WTC11 (cell line): ENCODE measurements at regions not wholly inside any gene's neighbourhood (a gene's known extent, or its start where the extent isn't known, plus 50 kb on each side); places are given as distances from the start of the nearest gene placed in this dataset.

Experiments used
- ATAC-seq: fragments of 200-7000 bp; cut with Tn5 transposase; 2 replicates; pipeline ENCODE4 v1.10.0; 2021; ENCODE audit warnings: mild to moderate bottlenecking, moderate library complexity
- CTCF ChIA-PET: fragments of 300-600 bp; sonication (Branson Sonifier 250); formaldehyde crosslinking; loops from one replicate; lab custom pipeline; 2021; ENCODE audit warnings: antibody characterized with exemption; lab: Charles Lee
- POLR2A ChIA-PET: fragments of 350-600 bp; sonication (Branson Sonifier 250); formaldehyde crosslinking; loops from one replicate; lab custom pipeline; 2021; ENCODE audit warnings: antibody characterized with exemption; lab: Charles Lee
- DNase-seq: peaks from one replicate; pipeline ENCODE4 v3.0.0; 2021; ENCODE audit warnings: low spot score
- H3K27ac Mint-ChIP-seq: 2 replicates; pipeline ENCODE4 v1.8.0; 2021; ENCODE audit warnings: mixed read lengths
- H3K27me3 Mint-ChIP-seq: 2 replicates; pipeline ENCODE4 v1.8.0; 2021; ENCODE audit warnings: low read depth, mild to moderate bottlenecking, moderate library complexity, mixed read lengths
- H3K36me3 Mint-ChIP-seq: 2 replicates; pipeline ENCODE4 v1.8.0; 2021; ENCODE audit warnings: mixed read lengths
- H3K4me1 Mint-ChIP-seq: 2 replicates; pipeline ENCODE4 v1.8.0; 2022; ENCODE audit warnings: mixed read lengths
- H3K4me3 Mint-ChIP-seq: 2 replicates; pipeline ENCODE4 v1.8.0; 2021; ENCODE audit warnings: mild to moderate bottlenecking, moderate library complexity, mixed read lengths
- H3K9me3 Mint-ChIP-seq: 2 replicates; pipeline ENCODE4 v1.8.0; 2021; ENCODE audit warnings: mixed read lengths
- CBFB ChIP-seq: sonication (generic); formaldehyde crosslinking; IDR thresholded peaks from 2 replicates; pipeline ENCODE4 v1.8.1; 2022; ENCODE audit warnings: mild to moderate bottlenecking, low read depth, missing genetic modification reagents
- CREM ChIP-seq: sonication (generic); formaldehyde crosslinking; IDR thresholded peaks from 2 replicates; pipeline ENCODE4 v1.8.1; 2022; ENCODE audit warnings: mild to moderate bottlenecking, missing genetic modification reagents, moderate library complexity
- ETV6 ChIP-seq: sonication (generic); formaldehyde crosslinking; IDR thresholded peaks from 2 replicates; pipeline ENCODE4 v1.8.1; 2022; ENCODE audit warnings: mild to moderate bottlenecking, missing genetic modification reagents
- GTF2I ChIP-seq: fragments of 250-450 bp; sonication (Bioruptor Pico); conservative IDR thresholded peaks from 2 replicates; pipeline ENCODE4 v1.4.0; 2021; ENCODE audit warnings: mild to moderate bottlenecking
- JAZF1 ChIP-seq: fragments of 250-450 bp; sonication (Bioruptor Pico); IDR thresholded peaks from 2 replicates; pipeline ENCODE4 v1.9.0; 2021; ENCODE audit warnings: moderate library complexity, mild to moderate bottlenecking, inconsistent platforms
- NR2C2 ChIP-seq: sonication (generic); formaldehyde crosslinking; IDR thresholded peaks from 2 replicates; pipeline ENCODE4 v1.8.0; 2022; ENCODE audit warnings: mild to moderate bottlenecking, missing genetic modification reagents
- OVOL2 ChIP-seq: fragments of 250-450 bp; sonication (Bioruptor Pico); IDR thresholded peaks from 2 replicates; pipeline ENCODE4 v1.9.0; 2021; ENCODE audit warnings: mild to moderate bottlenecking, borderline replicate concordance
- PRRX2 ChIP-seq: fragments of 250-450 bp; sonication (Bioruptor Pico); IDR thresholded peaks from 2 replicates; pipeline ENCODE4 v1.8.0; 2021; ENCODE audit warnings: mild to moderate bottlenecking
- SMAD4 ChIP-seq: sonication (generic); formaldehyde crosslinking; IDR thresholded peaks from 2 replicates; pipeline ENCODE4 v1.8.0; 2022; ENCODE audit warnings: mild to moderate bottlenecking, missing genetic modification reagents
- TCF7 ChIP-seq: sonication (generic); formaldehyde crosslinking; IDR thresholded peaks from 2 replicates; pipeline ENCODE4 v1.8.0; 2022; ENCODE audit warnings: mild to moderate bottlenecking, low read depth, missing genetic modification reagents, moderate library complexity
- TF ChIP-seq, protein P1 (sequence below): fragments of 250-450 bp; sonication (Bioruptor Pico); conservative IDR thresholded peaks from 2 replicates; pipeline ENCODE4 v1.9.0; 2021; ENCODE audit warnings: mild to moderate bottlenecking
- TF ChIP-seq, protein P2 (sequence below): sonication (generic); formaldehyde crosslinking; IDR thresholded peaks from 2 replicates; pipeline ENCODE4 v1.8.0; 2022; ENCODE audit warnings: missing genetic modification reagents
- TF ChIP-seq, protein P3 (sequence below): sonication (generic); formaldehyde crosslinking; IDR thresholded peaks from 2 replicates; pipeline ENCODE4 v1.8.1; 2023; ENCODE audit warnings: mild to moderate bottlenecking, missing genetic modification reagents, moderate library complexity
- TF ChIP-seq, protein P4 (sequence below): fragments of 250-450 bp; sonication (Bioruptor Pico); IDR thresholded peaks from 2 replicates; pipeline ENCODE4 v1.9.0; 2021; ENCODE audit warnings: mild to moderate bottlenecking, borderline replicate concordance
- TF ChIP-seq, protein P5 (sequence below): sonication (generic); formaldehyde crosslinking; IDR thresholded peaks from 2 replicates; pipeline ENCODE4 v1.8.1; 2022; ENCODE audit warnings: mild to moderate bottlenecking, moderate library complexity, missing genetic modification reagents
- TF ChIP-seq, protein P6 (sequence below): sonication (generic); formaldehyde crosslinking; IDR thresholded peaks from 2 replicates; pipeline ENCODE4 v1.8.0; 2023; ENCODE audit warnings: missing genetic modification reagents

DNA sequence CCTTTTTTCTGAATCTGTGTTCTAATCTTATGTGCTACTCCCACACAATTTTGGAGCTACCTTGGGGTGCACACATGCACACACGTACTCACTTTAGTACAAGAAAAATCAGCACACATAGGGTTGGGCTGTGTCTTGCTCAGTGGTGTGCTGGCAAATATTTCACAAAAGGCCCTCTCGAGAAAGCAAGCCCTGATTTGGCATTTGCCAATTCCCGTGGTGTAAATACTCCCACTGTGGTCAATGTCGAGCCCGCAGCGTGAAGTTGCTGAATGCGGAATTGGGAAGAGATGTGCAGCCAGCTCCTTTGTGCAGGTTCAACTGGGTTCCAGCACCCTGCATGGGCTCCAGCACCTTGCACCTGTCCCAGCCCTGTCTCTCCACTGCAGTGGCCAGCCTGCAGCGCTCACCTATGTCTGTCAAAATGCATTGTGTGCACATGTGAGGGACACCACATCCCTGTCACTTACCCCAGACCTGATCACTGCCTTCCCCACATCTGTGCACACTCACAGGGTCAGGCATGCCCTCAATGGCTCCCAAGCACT lies 78.4 kb upstream of the WNT4 start:
- ATAC-seq (no peak), DNase-seq (no peak)
- ChIA-PET CTCF (no interaction called here), POLR2A (no interaction called here)
- no peak for TF ChIP-seq OVOL2 (CRISPR knock-in tag)
- Mint-ChIP-seq H3K36me3 (no peaks in the 10 kb centered on the region), H3K27ac (no peak overlapping the region), H3K9me3 (peaks cover 9% of the 10 kb centered on the region), H3K4me1 (no peaks in the 10 kb centered on the region), H3K27me3 (no peaks in the 10 kb centered on the region), H3K4me3 (no peak overlapping the region)

DNA sequence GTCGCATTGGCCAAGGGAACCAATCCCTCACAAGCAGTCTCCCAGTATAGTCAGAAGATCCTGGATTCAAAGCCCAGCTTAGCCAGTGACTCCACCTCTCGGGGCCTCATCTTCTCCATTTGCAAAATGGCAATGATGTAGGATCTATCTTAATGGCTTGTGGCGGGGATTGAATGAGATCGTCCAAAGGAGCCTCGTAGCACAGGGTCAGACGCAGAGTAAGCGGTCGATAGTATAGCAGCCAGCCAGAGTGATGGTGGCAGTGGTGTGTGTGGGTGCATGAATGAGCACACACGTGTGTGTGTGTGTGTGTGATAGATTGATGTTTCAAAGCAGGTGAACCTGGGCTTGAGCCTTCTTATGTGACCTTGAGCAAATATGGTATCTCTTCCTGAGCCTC lies 79.8 kb upstream of the WNT4 start:
- ATAC-seq (no peak), DNase-seq (no peak)
- Mint-ChIP-seq H3K4me1 (no peaks in the 10 kb centered on the region), H3K9me3 (peaks cover 9% of the 10 kb centered on the region), H3K27me3 (no peaks in the 10 kb centered on the region), H3K27ac (no peak overlapping the region), H3K36me3 (no peaks in the 10 kb centered on the region), H3K4me3 (no peak overlapping the region)
- TF ChIP-seq, protein P1, sequence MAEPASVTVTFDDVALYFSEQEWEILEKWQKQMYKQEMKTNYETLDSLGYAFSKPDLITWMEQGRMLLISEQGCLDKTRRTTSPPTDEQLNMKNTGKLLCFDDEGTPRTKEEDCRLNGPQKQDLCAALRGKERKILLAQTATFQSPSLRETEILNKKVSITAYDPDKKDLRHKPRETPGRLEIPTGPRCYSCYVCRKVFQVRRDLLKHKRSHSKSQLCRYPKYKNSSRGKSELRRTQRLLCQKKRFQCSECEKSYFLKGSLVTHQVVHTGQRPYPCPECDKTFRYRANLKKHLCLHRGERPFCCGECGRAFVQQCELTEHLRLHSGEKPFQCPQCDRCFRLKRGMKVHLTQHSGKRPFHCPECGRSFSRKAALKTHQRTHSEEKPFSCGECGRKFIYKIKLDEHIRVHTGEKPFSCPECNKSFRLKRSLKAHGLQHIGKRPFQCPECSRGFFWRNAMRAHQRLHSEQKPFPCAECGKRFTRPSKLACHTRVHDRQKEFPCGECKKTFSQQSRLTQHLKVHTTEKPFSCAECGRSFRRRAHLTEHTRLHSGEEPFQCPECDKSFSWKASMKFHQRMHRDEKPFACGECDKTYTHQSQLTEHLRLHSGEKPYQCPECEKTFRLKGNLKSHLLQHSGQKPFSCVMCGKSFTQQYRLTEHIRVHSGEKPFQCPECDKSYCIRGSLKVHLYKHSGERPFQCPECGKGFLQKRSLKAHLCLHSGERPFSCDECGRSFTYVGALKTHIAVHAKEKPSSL (CRISPR knock-in tag), result no peak
- no peak for TF ChIP-seq NR2C2 (CRISPR knock-in tag)
- CTCF ChIA-PET, result no interaction called here
- POLR2A ChIA-PET, result no interaction called here

DNA sequence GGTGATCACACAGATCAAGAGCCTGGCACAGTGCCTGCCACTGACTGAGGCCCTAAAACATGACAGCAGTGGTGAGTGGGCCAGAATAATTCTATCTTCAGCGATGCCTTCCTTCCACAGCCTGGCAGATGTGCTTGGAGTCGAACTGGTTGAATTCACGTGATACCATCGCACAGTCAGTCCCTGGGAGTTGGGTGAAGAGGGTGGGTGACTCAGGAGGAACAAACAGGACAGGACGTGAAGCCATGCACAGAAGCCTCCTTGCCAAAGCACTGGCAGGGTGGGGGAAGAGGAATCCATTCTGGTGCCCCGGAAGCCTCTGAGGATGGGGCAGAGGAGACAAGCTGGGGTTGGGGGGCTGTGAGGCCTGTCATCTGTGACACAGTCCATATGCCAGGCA lies 80.3 kb upstream of the WNT4 start:
- no peaks in the 10 kb centered on the region for H3K4me1 Mint-ChIP-seq
- ChIA-PET CTCF (no interaction called here), POLR2A (no interaction called here)
- no peak for DNase-seq
- no peaks in the 10 kb centered on the region for H3K27me3 Mint-ChIP-seq
- H3K4me3 Mint-ChIP-seq, result no peak overlapping the region
- no peaks in the 10 kb centered on the region for H3K36me3 Mint-ChIP-seq
- H3K27ac Mint-ChIP-seq, result no peak overlapping the region
- ATAC-seq, result no peak
- H3K9me3 Mint-ChIP-seq, result peaks cover 9% of the 10 kb centered on the region
- TF ChIP-seq, protein P2, sequence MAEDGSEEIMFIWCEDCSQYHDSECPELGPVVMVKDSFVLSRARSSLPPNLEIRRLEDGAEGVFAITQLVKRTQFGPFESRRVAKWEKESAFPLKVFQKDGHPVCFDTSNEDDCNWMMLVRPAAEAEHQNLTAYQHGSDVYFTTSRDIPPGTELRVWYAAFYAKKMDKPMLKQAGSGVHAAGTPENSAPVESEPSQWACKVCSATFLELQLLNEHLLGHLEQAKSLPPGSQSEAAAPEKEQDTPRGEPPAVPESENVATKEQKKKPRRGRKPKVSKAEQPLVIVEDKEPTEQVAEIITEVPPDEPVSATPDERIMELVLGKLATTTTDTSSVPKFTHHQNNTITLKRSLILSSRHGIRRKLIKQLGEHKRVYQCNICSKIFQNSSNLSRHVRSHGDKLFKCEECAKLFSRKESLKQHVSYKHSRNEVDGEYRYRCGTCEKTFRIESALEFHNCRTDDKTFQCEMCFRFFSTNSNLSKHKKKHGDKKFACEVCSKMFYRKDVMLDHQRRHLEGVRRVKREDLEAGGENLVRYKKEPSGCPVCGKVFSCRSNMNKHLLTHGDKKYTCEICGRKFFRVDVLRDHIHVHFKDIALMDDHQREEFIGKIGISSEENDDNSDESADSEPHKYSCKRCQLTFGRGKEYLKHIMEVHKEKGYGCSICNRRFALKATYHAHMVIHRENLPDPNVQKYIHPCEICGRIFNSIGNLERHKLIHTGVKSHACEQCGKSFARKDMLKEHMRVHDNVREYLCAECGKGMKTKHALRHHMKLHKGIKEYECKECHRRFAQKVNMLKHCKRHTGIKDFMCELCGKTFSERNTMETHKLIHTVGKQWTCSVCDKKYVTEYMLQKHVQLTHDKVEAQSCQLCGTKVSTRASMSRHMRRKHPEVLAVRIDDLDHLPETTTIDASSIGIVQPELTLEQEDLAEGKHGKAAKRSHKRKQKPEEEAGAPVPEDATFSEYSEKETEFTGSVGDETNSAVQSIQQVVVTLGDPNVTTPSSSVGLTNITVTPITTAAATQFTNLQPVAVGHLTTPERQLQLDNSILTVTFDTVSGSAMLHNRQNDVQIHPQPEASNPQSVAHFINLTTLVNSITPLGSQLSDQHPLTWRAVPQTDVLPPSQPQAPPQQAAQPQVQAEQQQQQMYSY (CRISPR knock-in tag), result no peak
- TF ChIP-seq TCF7 (no peak), PRRX2 (CRISPR knock-in tag) (no peak), GTF2I (CRISPR knock-in tag) (no peak), ETV6 (no peak), SMAD4 (CRISPR knock-in tag) (no peak), CREM (CRISPR knock-in tag) (no peak), JAZF1 (CRISPR knock-in tag) (no peak), CBFB (CRISPR knock-in tag) (no peak), OVOL2 (CRISPR knock-in tag) (no peak)
- TF ChIP-seq, protein P3, sequence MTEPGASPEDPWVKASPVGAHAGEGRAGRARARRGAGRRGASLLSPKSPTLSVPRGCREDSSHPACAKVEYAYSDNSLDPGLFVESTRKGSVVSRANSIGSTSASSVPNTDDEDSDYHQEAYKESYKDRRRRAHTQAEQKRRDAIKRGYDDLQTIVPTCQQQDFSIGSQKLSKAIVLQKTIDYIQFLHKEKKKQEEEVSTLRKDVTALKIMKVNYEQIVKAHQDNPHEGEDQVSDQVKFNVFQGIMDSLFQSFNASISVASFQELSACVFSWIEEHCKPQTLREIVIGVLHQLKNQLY (CRISPR knock-in tag), result no peak
- TF ChIP-seq, protein P4, sequence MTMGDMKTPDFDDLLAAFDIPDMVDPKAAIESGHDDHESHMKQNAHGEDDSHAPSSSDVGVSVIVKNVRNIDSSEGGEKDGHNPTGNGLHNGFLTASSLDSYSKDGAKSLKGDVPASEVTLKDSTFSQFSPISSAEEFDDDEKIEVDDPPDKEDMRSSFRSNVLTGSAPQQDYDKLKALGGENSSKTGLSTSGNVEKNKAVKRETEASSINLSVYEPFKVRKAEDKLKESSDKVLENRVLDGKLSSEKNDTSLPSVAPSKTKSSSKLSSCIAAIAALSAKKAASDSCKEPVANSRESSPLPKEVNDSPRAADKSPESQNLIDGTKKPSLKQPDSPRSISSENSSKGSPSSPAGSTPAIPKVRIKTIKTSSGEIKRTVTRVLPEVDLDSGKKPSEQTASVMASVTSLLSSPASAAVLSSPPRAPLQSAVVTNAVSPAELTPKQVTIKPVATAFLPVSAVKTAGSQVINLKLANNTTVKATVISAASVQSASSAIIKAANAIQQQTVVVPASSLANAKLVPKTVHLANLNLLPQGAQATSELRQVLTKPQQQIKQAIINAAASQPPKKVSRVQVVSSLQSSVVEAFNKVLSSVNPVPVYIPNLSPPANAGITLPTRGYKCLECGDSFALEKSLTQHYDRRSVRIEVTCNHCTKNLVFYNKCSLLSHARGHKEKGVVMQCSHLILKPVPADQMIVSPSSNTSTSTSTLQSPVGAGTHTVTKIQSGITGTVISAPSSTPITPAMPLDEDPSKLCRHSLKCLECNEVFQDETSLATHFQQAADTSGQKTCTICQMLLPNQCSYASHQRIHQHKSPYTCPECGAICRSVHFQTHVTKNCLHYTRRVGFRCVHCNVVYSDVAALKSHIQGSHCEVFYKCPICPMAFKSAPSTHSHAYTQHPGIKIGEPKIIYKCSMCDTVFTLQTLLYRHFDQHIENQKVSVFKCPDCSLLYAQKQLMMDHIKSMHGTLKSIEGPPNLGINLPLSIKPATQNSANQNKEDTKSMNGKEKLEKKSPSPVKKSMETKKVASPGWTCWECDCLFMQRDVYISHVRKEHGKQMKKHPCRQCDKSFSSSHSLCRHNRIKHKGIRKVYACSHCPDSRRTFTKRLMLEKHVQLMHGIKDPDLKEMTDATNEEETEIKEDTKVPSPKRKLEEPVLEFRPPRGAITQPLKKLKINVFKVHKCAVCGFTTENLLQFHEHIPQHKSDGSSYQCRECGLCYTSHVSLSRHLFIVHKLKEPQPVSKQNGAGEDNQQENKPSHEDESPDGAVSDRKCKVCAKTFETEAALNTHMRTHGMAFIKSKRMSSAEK (CRISPR knock-in tag), result no peak
- TF ChIP-seq, protein P5, sequence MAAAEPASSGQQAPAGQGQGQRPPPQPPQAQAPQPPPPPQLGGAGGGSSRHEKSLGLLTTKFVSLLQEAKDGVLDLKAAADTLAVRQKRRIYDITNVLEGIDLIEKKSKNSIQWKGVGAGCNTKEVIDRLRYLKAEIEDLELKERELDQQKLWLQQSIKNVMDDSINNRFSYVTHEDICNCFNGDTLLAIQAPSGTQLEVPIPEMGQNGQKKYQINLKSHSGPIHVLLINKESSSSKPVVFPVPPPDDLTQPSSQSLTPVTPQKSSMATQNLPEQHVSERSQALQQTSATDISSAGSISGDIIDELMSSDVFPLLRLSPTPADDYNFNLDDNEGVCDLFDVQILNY (CRISPR knock-in tag), result no peak
- TF ChIP-seq, protein P1 (CRISPR knock-in tag), result no peak
- TF ChIP-seq, protein P6, sequence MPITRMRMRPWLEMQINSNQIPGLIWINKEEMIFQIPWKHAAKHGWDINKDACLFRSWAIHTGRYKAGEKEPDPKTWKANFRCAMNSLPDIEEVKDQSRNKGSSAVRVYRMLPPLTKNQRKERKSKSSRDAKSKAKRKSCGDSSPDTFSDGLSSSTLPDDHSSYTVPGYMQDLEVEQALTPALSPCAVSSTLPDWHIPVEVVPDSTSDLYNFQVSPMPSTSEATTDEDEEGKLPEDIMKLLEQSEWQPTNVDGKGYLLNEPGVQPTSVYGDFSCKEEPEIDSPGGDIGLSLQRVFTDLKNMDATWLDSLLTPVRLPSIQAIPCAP (CRISPR knock-in tag), result no peak
